Ramos (cell line): ENCODE measurements at regions not wholly inside any gene's neighbourhood (a gene's known extent, or its start where the extent isn't known, plus 50 kb on each side); places are given as distances from the start of the nearest gene placed in this dataset.

ENCODE experiments used
- in situ Hi-C: fragments of 300-500 bp; cut with MboI; formaldehyde crosslinking; loops from one replicate; pipeline ENCODE4 v1.14.3; 2022; ENCODE audit warnings: low sequenced_read_pairs; ENCODE audit not compliant: unreplicated experiment

DNA sequence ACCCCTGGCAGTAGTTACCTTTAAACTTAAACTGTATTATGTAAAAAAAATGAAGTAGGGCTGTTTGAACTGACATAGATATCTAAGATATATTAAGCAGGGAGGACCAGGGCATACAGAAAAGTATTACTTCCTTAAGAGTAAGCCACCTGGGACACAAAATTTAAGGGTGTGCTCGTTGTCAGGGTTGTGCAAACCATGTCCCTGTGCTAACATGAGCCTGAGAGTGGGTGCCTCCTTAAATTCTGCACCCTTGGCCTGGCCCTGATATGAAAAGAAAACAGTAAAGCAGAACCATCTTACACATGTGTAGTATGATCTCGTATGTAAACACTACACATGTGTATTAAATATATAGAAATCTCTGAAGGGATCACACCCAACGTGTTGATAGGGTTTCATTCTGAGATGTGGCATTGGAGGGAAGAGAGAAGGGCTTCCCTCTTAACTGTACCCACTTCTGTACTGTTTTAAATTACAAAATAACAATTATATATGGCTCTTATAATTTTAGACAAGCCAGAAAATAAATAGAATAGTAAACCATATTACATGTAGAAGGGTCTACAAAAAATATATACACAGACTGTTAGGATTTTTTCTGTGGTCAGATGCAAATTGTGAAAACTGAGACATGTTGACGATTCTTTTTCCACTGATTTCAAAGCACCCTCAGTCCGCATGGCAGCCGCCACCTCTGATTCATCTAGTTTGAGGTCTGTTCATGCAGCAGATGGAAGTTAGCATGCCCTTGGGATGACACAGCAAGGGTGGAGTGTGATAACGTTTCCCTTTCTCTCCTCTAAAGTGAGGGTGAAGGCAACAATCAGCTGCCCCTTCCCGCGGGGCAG lies 400.8 kb upstream of the PROK2 start:
- in situ Hi-C loops = no loop called here

GRCh38 chr3:72183489-72183888 lies 398.5 kb upstream of the PROK2 start:
- in situ Hi-C loops = no loop called here

DNA sequence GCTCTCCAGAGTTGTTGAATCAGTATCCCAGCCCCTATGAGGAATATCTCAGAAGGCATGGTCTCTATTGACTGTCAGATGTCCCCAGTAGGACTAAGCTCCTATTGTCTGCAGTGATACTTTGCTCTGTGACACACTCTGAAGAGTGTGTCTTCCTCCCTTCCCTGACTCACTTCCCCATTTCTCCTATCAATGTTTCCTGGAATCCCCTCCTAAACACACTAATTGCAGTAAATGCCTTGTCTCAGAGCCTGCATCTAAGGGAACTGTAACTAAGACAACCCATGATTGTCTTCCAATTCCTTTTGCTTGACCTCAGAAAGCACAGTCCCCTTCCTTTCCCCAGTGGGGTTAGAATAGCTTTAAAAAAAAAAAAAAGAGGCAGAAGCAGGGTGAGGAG lies 397.3 kb upstream of the PROK2 start:
- in situ Hi-C loops = no loop called here

GRCh38 chr3:72181251-72181650 lies 396.3 kb upstream of the PROK2 start:
- in situ Hi-C loops = no loop called here

DNA sequence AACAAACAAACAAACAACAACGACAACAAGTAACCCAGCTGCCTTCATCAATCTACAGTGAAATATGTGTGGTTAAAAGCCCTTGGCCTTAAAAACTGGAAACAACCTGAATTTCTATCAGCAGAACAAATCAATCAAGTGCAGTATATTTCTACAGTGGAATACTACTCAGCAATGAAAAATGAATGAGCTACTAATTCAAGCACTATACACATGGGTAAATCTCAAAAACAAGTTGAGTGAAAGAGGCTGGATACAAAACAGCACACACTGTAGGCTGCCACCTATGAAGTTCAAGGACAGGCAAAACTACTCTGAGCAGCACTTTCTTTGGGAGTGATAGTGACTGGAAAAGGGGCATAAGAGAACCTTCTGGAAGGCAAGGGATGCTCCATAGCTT lies 395.5 kb upstream of the PROK2 start:
- in situ Hi-C loops = no loop called here

GRCh38 chr3:72179107-72179464 lies 394.1 kb upstream of the PROK2 start:
- in situ Hi-C loops = no loop called here

DNA sequence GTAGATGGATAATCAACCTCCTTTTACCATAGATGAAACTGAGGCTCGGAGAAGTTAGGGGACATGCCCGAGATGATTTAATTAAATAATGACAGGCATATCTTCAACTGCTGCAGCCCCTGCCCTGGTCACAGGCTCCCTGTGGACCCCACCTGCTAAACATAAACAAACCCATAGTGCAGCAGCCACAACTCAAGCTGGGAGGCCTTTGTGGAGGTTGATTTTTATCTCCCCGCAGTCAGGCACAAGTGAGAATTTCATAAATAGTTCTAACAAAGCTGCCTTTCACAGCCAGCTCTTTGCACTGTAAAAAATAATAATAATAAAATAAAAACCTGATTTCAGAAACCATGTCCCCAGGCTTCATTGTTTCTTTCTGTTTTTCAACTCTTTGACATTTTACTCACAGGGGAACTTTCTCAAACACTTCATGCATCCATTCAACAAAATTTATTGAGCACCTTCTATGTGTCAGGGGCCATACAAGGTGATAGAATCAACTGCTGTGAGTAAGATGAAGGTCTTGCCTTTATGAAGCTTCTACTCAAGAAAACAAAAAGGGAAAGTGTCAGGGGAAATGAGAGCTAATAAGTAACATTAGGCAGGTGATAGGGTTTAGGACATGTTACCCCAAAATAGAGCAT lies 393.6 kb upstream of the PROK2 start:
- in situ Hi-C loops = no loop called here

GRCh38 chr3:72177075-72178050 lies 392.4 kb upstream of the PROK2 start:
- in situ Hi-C loops = no loop called here

DNA sequence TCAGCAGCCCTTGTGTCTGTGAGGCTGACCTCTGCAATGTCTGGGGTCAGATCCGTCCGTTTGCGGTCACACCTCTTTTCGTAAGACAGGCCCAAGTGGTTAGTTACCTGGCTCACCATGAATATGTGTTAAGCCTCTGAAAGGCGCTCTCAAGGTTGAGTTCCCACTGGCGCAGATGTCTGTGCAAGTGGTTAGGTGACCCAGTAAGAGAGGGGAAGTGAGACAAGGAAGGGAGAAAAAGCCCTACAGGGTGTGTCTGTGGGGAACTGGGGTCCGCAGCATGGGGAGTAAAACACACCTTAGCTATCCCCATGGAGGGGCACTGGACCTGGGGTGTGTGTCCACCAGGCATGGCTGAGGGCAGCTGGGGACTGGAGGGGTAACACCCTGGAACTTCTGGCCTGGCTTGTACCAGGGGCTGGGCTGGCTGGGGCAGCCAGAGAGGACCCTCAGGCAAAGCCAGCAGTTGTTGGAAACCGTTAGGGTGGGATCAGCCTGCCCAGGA lies 391.6 kb upstream of the PROK2 start:
- in situ Hi-C loops = no loop called here

- in situ Hi-C loops = no loop called here
These were observed 390.4 kb upstream of the PROK2 start for GRCh38 chr3:72175296-72175858.

- in situ Hi-C loops = loop anchor here (5.0 kb wide), 1 partner anchor 93 kb away; no protein-coding TSS in a partner anchor
These were observed 389.9 kb upstream of the PROK2 start for GRCh38 chr3:72174890-72175289.

- in situ Hi-C loops = loop anchor here (5.0 kb wide), 1 partner anchor 92 kb away; no protein-coding TSS in a partner anchor
These were observed 389.1 kb upstream of the PROK2 start for GRCh38 chr3:72174040-72174439.

- in situ Hi-C loops = loop anchor here (5.0 kb wide), 1 partner anchor 90 kb away; no protein-coding TSS in a partner anchor
These were observed 387.0 kb upstream of the PROK2 start for GRCh38 chr3:72171946-72172345.

DNA sequence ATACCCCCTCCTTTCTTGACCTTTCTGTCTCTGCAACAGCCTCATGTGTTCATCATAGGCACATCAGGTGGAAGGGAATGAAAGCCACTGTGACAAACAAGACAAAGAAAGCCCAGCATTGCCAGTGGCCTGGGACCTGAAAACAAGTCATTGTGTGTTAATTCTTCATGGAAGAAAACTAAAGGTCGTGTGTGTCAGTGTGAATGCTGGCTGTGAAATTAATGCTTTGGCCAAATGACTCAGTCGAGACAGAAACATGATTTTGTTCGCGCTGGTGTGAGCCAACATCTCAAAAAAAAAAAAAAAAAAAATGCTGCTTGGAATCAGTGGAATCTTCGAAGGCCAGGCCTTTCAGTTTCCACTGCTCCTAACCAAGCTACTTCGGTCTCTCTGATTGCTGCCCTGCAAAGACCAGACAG lies 386.5 kb upstream of the PROK2 start:
- in situ Hi-C loops = loop anchor here (5.0 kb wide), 1 partner anchor 89 kb away; no protein-coding TSS in a partner anchor

GRCh38 chr3:72169561-72170472 lies 384.9 kb upstream of the PROK2 start:
- in situ Hi-C loops = loop anchor here (5.0 kb wide), 1 partner anchor 88 kb away; no protein-coding TSS in a partner anchor

DNA sequence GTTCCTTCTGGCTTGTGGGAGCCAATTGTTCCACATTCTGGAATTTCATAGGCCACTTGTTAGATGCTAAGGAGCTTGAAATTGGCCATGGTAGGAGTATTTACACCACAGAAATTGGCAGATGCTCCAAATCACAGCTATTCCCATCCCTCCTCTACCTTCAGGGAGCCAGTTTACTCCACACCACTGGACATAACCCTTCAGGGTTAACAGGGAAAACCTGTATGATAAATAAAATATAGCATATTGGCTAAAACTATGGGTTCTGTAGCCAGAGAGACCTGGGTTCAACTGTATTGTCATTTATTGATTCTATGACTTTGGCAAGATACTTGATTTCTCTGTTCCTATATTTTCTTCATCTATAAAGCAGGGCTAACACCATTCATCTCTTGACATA lies 384.2 kb upstream of the PROK2 start:
- in situ Hi-C loops = no loop called here

DNA sequence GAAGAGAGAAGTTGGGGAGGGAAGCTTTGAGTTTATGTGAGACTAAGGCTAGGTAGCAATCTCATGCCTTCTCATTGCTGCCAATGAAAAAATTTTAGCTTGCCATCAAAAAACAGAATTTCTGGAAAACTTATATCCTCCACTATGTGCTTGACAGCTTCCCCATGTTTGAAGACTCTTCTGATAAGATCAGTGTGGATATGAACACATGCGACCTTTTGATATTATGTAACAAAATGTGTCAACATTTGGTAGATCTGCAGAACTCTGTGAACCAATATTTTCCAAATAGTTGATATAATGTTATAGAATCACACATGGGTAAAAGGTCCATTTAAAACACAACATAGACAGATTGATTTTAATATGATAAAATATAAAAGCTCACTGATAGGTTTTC lies 380.9 kb upstream of the PROK2 start:
- in situ Hi-C loops = no loop called here

DNA sequence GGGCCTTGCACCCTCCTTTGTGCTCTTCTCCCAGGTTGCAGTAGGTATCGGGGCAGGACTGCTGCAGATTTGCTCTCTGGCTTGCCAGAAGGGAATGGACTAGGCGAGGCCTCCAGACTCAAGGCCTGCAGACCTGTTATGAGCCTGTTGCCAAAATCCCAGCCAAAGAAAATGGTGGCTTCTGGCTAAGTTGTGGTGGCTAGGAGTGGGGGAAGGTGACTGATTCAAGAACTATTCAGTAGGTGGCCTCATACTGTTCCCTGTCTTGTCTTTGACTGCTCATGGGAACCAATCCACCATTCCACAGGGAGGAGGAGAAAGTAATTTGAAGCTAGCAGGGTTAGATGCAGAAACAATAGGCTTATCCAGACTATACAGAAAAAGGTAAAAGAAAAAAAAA lies 380.4 kb upstream of the PROK2 start:
- in situ Hi-C loops = no loop called here

DNA sequence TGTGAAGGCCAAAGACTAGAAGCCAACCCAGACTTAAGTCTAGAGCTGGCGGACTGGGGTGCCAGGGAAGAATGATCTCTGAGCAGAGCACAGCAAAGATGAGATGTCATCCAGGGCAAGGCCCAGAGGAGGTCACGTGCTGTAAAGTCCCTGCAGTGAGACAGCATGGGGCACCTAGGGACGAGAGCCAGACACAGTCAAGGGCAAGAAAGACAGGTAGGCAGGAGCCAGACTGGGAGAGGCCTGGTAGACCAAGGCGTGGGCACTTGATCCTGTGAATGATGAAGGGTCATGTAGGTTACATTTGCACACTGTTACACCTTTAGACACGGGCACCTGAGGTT lies 379.7 kb upstream of the PROK2 start:
- in situ Hi-C loops = loop anchor here (5.0 kb wide), 1 partner anchor 177 kb away; no protein-coding TSS in a partner anchor
